HL-60/S4 (cell line): ENCODE measurements at regions not wholly inside any gene's neighbourhood (a gene's known extent, or its start where the extent isn't known, plus 50 kb on each side); places are given as distances from the start of the nearest gene placed in this dataset.
"Not testable (repeated sequence)": the region's sequence is repeated elsewhere in the genome, so short reads cannot be mapped to it uniquely, and the experiment has no call there.

Source experiments
- in situ Hi-C: fragments of 300-500 bp; cut with MboI; formaldehyde crosslinking; loops from 2 replicates; pipeline ENCODE4 v1.14.3; 2022; ENCODE audit warnings: low sequenced_read_pairs

DNA sequence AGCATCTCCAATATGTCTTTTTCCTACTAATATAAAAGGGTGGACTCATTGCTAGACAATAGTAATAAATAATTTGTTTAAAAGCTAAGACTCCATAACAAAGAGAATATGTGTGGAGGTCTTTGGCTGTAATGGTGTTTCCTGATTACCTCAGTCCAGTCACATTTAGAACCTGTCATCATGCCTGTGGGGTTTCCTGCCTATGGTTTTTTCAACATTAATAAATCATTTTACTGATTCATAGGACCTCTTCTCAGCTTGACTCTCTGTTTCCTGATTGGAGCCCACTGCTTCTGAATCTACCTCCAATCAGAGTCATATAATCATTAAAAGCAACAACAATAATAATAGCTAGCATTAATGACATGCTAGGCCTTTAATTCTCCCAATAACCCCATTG, 52.4 kb upstream of the GNAI1 start:
- in situ Hi-C loops: no loop called here

DNA sequence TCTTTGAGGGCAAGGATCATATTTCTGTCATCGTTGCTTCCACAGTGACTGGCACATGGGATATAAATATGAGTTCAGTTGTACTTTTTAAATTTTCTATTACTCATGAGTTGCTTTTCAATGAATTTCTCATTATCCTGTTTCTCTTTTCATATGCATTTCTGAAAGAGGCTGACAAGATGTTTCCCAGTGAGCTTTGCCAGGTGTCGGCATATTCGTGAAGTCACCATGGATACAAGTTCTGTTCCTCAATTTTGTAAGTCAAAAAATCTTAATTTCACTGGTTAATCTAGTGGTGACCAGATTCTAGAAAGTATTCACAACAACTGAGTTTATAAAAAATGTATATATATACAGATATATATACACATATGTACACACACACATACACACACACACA, 55.7 kb upstream of the GNAI1 start:
- in situ Hi-C loops: no loop called here

DNA sequence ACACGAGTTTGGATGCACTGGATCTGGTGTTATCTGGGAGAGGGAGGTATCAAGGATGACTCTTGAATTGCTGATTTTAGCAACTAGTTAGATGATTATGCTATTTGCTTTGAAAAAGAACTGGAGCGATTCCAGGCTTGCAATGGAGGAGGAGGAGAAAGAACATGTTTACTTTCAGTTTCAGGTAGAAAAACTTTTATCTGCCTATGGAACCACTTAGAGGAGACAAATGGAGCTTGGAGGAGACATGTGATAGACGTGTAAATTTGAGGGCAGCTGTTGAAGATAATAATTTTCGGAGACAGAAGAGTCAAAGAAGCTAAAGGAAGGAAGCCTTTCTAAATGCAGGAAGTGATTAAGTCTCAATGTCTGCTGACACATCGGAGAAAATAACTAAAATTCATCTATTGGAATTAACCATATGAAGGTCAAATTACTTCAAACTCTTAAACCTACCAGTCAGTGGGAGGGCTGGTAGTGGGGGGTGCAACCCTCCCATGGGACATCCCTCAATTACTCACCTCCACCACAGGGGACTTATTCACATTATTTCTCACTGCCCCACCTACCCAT, 56.4 kb upstream of the GNAI1 start:
- in situ Hi-C loops: no loop called here

DNA sequence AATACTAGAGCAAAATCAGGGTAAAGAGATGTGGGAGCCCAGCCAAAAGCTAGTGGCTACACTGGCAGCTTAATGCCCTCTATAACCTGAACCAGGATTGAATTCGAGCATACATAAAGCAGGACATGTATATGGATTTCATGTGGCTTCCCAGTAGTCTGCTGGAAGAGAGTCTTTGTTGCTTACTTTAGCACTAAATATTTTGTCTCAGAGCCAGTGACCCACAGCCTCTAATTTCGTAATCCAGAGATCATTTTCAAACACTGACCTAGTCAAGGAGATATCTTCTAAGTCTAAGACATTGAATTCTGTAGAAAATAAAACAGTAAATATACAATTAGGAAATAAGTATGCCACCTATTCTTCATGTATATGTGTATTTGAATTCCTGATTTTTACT, 64.2 kb upstream of the GNAI1 start:
- in situ Hi-C loops: loop anchor here (25.0 kb wide), 1 partner anchor 592 kb away; no protein-coding TSS in a partner anchor

DNA sequence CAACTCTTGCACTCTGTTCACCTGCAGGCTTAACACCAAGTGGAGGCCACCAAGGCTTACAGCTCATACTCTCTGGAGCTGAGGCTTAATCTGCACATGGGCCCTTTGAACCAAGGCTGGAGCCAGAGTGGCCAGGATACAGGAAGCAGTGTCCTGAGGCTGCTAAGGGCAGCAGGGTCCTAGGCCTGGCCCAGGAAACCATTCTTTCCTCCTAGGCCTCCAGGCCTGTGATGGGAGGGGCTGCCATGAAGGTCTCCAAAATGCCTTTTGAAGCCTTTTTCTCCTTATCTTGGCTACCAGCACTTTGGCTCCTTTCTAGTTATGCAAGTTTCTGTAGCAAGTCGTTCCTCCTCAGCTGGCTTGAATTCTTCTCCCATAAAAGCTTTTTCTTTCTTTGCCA, 68.0 kb upstream of the GNAI1 start:
- in situ Hi-C loops: loop anchor here (25.0 kb wide), 1 partner anchor 596 kb away; no protein-coding TSS in a partner anchor

DNA sequence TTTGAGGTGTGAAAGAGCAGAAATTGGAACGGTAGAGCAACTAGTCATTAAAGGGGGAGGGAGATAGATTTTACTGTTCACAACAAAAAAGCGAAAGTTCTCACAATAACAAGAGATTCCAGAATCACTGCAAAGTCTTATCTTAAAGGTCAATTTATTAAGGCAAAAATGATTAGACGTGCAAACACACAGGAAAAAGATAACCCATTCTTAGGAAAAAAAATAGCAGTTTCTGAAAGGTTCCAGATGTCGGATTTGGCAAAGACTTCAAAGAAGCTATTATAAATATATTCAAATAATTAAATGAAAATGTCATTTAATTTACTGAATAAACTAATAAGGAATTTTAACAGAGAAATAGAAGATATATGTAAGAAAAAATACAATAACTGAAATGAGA, 70.8 kb upstream of the GNAI1 start:
- in situ Hi-C loops: loop anchor here (25.0 kb wide), 1 partner anchor 598 kb away; no protein-coding TSS in a partner anchor

DNA sequence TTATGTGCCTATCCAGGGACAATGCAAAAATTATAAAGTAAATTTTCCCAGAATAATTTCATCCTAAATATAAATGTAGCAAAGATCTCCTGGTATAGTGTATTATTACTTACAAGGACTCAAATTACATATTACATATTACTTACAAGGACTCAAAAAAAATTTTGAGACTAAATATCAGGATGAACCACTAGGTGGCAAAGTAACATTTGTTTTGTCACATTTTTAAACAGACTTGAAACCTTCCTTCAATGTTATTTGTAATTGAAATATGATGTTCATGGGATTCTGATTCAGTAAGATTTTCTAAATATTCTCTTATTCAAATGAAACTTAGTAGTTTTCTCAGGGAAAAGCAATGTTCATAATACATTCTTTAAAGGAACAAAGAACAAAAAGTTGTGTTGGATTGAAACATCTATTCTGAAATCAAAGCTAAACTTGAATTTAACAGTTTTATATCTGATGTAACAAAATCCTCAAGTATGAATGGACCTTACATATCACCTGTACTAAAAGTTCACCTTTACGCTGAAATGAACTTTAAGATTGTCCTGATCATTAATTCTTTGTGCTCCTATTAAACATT, 74.3 kb upstream of the GNAI1 start:
- in situ Hi-C loops: loop anchor here (25.0 kb wide), 1 partner anchor 602 kb away; no protein-coding TSS in a partner anchor

DNA sequence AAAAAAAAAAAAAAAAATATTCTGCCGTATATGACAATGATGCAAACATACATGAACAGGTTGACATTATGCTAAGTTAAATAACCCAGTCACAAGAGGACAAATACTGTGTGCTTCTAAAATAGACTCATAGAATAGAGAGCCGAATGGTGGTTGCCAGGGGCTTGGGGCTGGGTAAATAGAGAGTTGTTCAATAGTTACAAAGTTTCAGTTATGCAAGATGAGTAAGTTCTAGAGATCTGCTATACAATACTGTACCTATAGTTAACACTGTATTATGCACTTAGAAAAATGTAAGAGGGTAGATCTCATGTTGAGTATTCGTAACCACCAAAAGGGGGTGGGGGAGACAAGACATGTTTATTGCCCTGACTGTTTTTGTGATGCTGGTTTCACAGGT, 77.1 kb upstream of the GNAI1 start:
- in situ Hi-C loops: loop anchor here (25.0 kb wide), 1 partner anchor 605 kb away; no protein-coding TSS in a partner anchor

DNA sequence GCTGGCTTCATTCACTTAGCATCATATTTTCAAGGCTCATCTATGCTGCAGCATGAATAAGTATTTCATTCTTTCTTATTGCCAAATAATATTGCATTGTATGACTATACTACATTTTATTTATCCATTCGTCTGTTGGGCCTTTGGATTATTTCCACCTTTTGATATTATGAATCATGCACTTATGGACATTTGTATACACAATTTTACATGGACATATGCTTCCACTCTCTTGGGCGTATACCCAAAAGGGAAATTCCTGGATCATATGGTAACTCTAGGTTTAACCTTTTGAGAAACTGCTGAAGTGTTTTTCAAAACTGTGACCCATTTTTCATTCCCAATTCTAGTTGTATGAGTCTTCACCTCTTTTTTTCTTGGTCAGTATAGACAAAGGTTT, 80.3 kb upstream of the GNAI1 start:
- in situ Hi-C loops: loop anchor here (25.0 kb wide), 1 partner anchor 608 kb away; no protein-coding TSS in a partner anchor

DNA sequence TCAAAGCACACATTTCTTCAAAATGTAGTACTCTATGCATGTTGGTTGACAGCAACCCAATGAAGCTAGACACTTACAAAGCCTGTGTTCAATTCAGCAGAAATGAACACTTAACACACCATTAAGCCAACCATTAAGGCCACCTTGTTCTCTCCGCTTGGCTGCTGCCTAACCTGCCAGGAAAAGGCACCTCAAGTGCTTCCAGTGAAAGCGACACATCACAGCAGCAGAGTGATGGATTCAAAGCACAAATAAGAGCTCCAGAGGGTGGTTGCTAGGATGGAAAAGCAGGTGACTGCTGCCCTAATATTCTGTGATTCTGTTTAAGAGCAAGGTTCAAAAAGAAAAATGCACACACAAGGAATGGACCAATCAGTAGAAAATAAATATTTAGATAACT, 81.5 kb upstream of the GNAI1 start:
- in situ Hi-C loops: loop anchor here (25.0 kb wide), 1 partner anchor 609 kb away; no protein-coding TSS in a partner anchor

DNA sequence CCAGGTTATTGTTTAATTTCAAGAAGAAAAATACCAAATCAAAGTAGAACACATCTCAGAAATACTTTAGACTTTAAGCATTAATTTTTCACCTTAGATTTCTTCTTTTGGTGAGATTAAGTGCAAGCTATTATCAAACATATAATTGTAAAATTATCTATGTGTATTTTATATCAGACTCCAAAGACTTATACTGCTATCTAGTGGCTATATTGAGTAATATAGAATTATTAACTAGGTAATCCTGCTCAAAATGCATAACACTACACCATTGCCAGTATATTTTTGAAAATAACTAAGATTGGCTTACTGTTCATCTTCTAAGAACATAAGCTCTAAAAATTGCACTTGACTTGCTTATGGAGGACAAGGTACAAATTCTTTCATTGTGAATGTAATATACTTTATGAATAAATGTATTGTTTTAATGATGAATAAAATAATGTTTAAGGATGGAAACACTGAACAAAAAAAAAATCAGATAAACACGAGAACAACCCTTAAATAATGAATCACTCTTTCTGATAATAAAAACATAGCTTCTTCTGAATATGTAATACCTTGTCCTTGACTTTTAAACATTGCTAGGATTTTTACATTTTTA, 86.7 kb upstream of the GNAI1 start:
- in situ Hi-C loops: no loop called here

DNA sequence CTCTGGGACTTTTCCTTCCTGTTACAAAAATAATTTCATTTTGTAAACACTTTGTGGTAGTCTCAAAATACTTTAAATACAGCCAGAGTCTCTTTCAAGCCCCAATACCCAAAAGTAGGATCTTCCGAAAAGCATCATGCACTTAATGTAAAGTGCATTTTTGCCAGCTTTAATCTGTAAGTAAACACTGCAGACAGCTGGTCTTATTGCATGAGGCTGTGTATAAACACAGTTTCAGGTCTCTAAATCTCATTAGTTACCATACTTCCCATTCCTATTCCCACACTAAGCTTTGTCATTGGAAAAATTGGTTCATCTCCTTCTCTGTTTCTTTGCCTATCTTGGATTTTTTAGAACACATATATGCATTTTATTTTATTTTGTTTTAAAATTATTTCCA, 87.6 kb upstream of the GNAI1 start:
- in situ Hi-C loops: no loop called here

DNA sequence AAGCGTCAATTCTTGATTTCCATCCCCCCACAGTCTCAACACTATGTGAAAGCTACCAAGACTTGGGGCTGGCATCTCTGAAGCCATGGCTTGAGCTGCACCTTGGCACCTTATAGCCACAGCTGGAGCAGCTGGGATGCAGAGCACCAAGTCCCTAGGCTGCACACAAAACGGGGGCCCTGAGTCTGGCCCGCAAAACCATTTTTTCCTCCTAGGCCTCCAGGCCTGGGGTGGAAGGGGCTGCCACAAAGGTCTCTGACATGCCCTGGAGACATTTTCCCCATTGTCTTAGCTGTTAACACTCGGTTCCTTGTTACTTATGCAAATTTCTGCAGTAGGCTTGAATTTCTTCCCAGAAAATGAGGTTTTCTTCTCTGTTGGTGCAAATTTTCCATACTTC, 89.8 kb upstream of the GNAI1 start:
- in situ Hi-C loops: no loop called here

DNA sequence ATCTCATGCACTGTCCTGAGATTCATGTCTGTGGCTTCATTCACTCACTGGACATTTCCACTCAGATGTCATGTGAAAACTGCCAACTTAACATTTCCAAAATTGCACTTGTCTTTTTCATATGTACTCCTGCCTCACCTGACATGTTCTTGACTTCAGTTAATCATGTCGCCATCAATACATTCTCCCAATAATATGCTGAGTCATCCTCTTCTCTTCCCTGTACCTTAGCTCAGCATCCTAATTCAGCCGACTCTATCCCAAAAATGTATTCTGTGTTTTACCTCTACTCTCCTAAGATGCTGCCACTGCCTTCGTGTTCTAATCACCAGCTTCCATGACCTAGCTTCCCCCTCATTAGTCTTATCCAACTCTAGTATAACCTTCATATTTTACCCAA, 93.9 kb upstream of the GNAI1 start:
- in situ Hi-C loops: no loop called here

DNA sequence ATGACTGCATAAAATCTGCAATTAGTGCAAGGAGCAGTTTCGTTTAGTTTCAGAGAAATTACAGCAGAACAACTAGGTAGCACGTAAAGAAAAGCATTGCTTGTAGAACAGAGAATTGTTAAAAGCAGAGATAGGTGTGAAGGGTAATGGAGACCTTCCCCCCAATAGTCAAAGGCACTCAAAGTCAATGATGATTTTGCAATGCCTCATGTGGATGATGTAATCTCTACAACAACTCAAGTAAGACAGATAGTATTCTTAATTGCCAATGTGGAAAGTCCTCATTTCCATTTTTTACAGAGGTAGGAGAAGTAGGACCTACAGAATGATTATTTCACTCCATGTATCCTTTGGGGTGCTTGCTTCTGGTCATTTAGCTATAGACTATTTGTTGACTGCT, 94.3 kb upstream of the GNAI1 start:
- in situ Hi-C loops: no loop called here

DNA sequence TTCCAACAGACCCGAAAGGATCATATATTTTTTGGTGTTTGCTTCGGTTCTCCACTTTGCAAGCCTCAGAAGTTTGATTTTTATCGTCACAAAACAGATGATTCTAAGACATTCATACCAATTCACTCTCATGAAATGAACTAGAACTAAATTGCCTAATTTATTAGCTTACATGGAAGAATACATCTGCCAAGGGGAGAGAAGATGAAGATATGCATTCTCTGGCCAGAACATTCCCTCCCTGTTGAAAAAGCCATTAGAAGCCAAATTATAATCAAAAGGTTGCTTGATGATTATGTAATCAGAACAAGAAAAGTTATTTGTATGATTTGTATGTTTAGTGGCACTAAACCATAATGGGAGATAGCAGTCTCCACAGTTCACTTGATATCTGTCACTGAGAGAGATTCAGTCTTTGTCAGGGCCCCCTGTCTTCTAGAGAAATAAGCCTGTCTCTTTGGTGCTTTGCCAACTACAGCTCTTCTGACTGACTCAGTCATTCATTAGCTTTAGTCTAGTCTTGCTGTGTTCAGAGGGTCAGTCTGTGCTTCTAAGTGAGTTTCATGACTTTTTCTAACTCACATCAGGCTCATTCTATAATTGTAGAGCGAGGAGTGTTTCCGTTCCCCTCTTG, 95.3 kb upstream of the GNAI1 start:
- in situ Hi-C loops: no loop called here

DNA sequence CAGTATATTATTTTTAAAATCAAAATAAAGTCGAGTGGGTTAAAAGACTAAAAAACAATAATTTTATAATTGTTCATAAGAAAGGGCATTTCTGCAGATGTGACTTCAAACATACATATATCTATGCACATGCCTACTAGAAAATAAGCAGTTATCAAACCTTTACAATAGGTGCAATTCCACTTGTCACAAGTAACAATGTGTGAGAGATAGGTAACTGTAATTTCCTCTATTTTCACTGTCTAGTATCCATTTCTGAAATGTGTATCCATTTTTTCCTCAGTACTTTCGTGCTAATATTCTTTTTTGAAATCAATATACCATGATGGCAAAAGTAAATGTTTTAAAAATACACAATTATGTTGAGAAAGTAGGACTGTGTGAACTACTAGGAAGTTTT, 96.9 kb upstream of the GNAI1 start:
- in situ Hi-C loops: no loop called here

DNA sequence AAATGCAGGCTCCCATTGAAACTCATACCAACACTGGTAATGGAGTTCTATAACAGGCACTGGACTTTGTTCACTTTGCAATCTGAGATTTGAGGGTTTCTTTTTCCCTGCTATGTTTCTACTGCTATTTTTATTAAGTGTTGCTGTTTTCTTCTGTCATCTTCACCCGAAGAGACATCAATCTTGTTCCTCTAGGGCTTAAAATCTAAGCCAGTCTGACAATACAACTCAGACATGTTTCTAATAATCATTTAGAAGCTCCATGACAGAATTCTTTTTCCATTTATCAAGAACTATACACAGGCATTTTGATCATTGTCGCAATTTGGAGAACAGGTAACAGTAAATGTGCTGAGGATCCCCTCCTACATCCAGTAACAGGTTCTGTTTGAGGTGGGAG, 98.5 kb upstream of the GNAI1 start:
- in situ Hi-C loops: no loop called here

DNA sequence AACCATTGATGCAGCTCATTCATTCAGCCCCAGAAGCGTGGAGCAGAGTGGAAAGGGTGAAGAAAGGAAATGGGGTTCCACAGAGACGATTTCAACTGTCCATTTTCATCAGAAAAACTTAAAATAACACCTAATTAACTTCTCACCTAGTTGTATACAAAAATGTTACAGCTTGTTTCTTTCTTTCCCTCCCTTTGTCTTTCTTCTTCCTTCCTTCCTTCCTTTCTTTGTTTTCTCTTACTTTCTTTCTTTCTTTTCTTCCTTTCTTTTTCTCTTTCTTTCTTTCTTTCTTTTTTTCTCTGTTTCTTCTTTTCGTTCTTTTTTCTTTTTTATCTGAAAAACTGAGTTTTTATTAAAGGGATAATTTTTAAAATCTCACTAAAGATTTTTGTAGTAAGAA, 105.9 kb upstream of the GNAI1 start:
- in situ Hi-C loops: no loop called here

DNA sequence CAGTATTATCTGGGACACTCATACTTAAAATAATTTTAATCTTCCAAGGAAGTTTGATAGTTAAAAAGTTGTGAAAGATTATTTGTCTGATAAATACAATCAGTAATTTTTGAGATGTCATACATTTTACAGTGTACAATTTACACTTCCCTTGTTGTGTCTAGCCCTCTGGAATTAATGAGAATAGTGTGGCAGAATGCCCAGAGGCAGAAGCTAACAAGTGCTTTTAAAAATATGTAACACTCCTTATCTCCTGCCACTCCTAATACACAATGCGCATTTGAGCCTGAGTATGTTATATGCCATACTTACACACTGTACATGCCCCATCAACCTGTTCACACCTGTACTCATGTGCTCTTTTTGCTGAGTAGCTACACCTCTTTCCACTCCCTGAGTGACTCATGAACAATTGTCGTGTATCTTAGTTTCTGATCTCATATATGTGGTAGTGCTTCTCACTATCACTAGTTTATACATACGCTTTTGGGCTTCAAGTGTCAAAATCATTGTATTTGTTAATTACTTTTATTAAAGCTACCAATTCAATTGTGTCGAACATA, 106.9 kb upstream of the GNAI1 start:
- in situ Hi-C loops: no loop called here

DNA sequence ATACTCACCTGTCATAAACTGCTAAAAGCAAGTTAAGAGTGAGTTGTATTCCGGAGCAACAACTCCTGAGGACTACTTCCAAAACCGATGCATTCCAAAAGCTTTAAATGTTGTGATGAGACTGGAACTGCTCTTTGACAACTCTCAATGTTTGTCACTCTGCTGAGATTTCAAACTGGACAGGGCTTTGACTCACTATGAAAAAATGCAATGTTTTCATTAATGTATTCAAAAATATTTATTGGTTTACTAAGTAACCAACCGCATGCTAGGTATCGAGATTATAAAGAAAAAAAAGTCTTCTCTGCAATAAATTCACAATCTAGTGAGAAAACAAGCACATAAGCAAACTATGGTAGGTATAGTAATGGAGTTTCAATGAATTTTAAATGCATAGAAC, 107.9 kb upstream of the GNAI1 start:
- in situ Hi-C loops: no loop called here

DNA sequence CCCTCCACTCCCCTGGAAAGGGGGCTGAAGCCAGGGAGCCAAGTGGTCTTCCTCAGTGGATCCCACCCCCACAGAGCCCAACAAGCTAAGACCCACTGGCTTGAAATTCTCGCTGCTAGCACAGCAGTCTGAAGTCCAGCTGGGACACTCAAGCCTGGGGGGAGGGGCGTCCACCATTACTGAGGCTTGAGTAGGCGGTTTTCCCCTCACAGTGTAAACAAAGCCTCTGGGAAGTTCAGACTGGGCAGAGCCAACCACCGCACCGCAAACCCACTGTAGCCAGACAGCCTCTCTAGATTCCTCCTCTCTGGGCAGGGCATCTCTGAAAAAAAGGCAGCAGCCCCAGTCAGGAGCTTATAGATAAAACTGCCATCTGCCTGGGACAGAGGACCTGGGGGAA, 114.4 kb upstream of the GNAI1 start:
- in situ Hi-C loops: not testable (repeated sequence)
